ENCODE measurements at regions not wholly inside any gene's neighbourhood (a gene's known extent, or its start where the extent isn't known, plus 50 kb on each side); places are given as distances from the start of the nearest gene placed in this dataset.
A peak's percentile ranks its signal among the peaks of the same experiment; 100 is the strongest.

- Mint-ChIP-seq H3K4me3 (ENCODE audit: unreplicated experiment) (peak overlapping the region; percentile 61), H3K36me3 (ENCODE audit: low read depth, unreplicated experiment) (no peaks in the 10 kb centered on the region), H3K27ac (ENCODE audit: unreplicated experiment) (no peak overlapping the region), H3K9me3 (ENCODE audit: unreplicated experiment) (no peaks in the 10 kb centered on the region), H3K27me3 (ENCODE audit: low read depth, unreplicated experiment) (peaks cover 2% of the 10 kb centered on the region), H3K4me1 (ENCODE audit: low read depth, unreplicated experiment) (peaks cover 10% of the 10 kb centered on the region)
- no peak overlapping the region for H3K4me3 ChIP-seq (ENCODE audit: insufficient read depth, low read depth, low read length)
- no peaks in the 10 kb centered on the region for H3K4me1 ChIP-seq (ENCODE audit: insufficient read depth, low read length)
- H3K4me2 ChIP-seq (ENCODE audit: low read length), result peak overlapping the region; percentile 37
- H3K27ac ChIP-seq (ENCODE audit: low read depth, low read length), result peak overlapping the region; percentile 3
- peak overlapping the region; percentile 36 for H2AFZ ChIP-seq (ENCODE audit: low read depth, low read length)
- no peaks in the 10 kb centered on the region for H4K20me1 ChIP-seq (ENCODE audit: insufficient read depth, low read length)
- H3K9ac ChIP-seq (ENCODE audit: low read length), result no peak overlapping the region
- no peak for FAIRE-seq
- DNase-seq (ENCODE audit: low read depth), result peak; percentile 76
- H3K9me3 ChIP-seq (ENCODE audit: insufficient read depth, low read depth, low read length), result no peaks in the 10 kb centered on the region
- no peaks in the 10 kb centered on the region for H3K36me3 ChIP-seq (ENCODE audit: insufficient read depth, low read length)
- H3K79me2 ChIP-seq (ENCODE audit: insufficient read depth, low read length), result no peaks in the 10 kb centered on the region
- peak; percentile 73 for TF ChIP-seq CTCF (IDR thresholded peaks at IDR 0.05; ENCODE audit: insufficient read depth, low read depth, low read length)
- no peak for TF ChIP-seq EZH2 (IDR thresholded peaks at IDR 0.05; ENCODE audit: insufficient read depth, low read length)
- no peaks in the 10 kb centered on the region for H3K27me3 ChIP-seq (ENCODE audit: insufficient read depth, low read length)
These were observed 51.1 kb upstream of the EED start for GRCh38 chr11:86193297-86194095.

GRCh38 chr11:86192519-86193257 lies 51.9 kb upstream of the EED start:
- peak overlapping the region; percentile 37 for H3K4me2 ChIP-seq (ENCODE audit: low read length)
- H3K27me3 ChIP-seq (ENCODE audit: insufficient read depth, low read length), result no peaks in the 10 kb centered on the region
- no peaks in the 10 kb centered on the region for H3K79me2 ChIP-seq (ENCODE audit: insufficient read depth, low read length)
- H3K4me1 Mint-ChIP-seq (ENCODE audit: low read depth, unreplicated experiment), result peaks cover 10% of the 10 kb centered on the region
- no peaks in the 10 kb centered on the region for H4K20me1 ChIP-seq (ENCODE audit: insufficient read depth, low read length)
- no peaks in the 10 kb centered on the region for H3K4me1 ChIP-seq (ENCODE audit: insufficient read depth, low read length)
- TF ChIP-seq EZH2 (IDR thresholded peaks at IDR 0.05; ENCODE audit: insufficient read depth, low read length) (no peak), CTCF (IDR thresholded peaks at IDR 0.05; ENCODE audit: insufficient read depth, low read depth, low read length) (no peak)
- H3K27me3 Mint-ChIP-seq (ENCODE audit: low read depth, unreplicated experiment), result peaks cover 2% of the 10 kb centered on the region
- DNase-seq (ENCODE audit: low read depth) (no peak), FAIRE-seq (no peak)
- no peaks in the 10 kb centered on the region for H3K9me3 Mint-ChIP-seq (ENCODE audit: unreplicated experiment)
- no peak overlapping the region for H3K27ac Mint-ChIP-seq (ENCODE audit: unreplicated experiment)
- H3K4me3 Mint-ChIP-seq (ENCODE audit: unreplicated experiment), result no peak overlapping the region
- H3K36me3 Mint-ChIP-seq (ENCODE audit: low read depth, unreplicated experiment), result no peaks in the 10 kb centered on the region
- no peaks in the 10 kb centered on the region for H3K9me3 ChIP-seq (ENCODE audit: insufficient read depth, low read depth, low read length)
- H2AFZ ChIP-seq (ENCODE audit: low read depth, low read length), result no peak overlapping the region
- H3K9ac ChIP-seq (ENCODE audit: low read length), result no peak overlapping the region
- no peaks in the 10 kb centered on the region for H3K36me3 ChIP-seq (ENCODE audit: insufficient read depth, low read length)
- peak overlapping the region; percentile 3 for H3K27ac ChIP-seq (ENCODE audit: low read depth, low read length)
- no peak overlapping the region for H3K4me3 ChIP-seq (ENCODE audit: insufficient read depth, low read depth, low read length)
